GM10266 (cell line): ENCODE measurements at regions not wholly inside any gene's neighbourhood (a gene's known extent, or its start where the extent isn't known, plus 50 kb on each side); places are given as distances from the start of the nearest gene placed in this dataset.

Experiments used
- DNase-seq: peaks from one replicate; pipeline ENCODE4 v3.0.0; 2012; ENCODE audit errors: extremely low spot score
- TF ChIP-seq, protein P1 (sequence below): IDR thresholded peaks from 2 replicates; pipeline ENCODE4 v1.5.1; 2012; ENCODE audit warnings: mild to moderate bottlenecking, low read depth; ENCODE audit not compliant: control insufficient read depth, insufficient read depth; ENCODE audit errors: missing control alignments

DNA sequence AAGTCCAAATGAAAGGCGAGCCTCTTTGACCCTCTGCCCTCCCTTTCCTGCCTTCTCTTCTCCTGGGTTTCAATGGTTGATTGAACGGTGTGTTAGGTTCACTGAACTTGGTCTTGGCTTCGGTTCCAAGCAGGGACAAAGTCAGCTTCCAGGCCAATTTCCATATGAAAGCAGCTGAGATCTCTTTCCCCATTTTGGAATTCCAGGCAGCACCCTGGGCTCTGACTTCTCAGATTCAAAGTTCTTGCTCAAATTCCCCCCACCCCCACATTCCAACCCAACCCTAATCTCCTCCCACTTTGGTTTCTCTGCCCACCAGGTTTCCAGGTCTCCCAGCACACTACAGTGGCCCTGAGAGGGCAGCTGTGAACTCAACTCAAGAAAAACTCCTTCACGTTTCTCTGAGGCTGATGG, 231.0 kb downstream of the INSIG2 start:
- DNase-seq = no peak
- TF ChIP-seq, protein P1, sequence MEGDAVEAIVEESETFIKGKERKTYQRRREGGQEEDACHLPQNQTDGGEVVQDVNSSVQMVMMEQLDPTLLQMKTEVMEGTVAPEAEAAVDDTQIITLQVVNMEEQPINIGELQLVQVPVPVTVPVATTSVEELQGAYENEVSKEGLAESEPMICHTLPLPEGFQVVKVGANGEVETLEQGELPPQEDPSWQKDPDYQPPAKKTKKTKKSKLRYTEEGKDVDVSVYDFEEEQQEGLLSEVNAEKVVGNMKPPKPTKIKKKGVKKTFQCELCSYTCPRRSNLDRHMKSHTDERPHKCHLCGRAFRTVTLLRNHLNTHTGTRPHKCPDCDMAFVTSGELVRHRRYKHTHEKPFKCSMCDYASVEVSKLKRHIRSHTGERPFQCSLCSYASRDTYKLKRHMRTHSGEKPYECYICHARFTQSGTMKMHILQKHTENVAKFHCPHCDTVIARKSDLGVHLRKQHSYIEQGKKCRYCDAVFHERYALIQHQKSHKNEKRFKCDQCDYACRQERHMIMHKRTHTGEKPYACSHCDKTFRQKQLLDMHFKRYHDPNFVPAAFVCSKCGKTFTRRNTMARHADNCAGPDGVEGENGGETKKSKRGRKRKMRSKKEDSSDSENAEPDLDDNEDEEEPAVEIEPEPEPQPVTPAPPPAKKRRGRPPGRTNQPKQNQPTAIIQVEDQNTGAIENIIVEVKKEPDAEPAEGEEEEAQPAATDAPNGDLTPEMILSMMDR = no peak

- TF ChIP-seq, protein P1 = no peak
- no peak for DNase-seq
Observed at GRCh38 chr2:118315606-118316005, 227.3 kb downstream of the INSIG2 start.

- TF ChIP-seq, protein P1 = no peak
- no peak for DNase-seq
Observed at GRCh38 chr2:118312969-118313756, 224.9 kb downstream of the INSIG2 start.

GRCh38 chr2:118310681-118311429, 222.6 kb downstream of the INSIG2 start:
- peak; percentile 20 for DNase-seq
- TF ChIP-seq, protein P1 = no peak

GRCh38 chr2:118309946-118310680, 221.8 kb downstream of the INSIG2 start:
- DNase-seq = peak; percentile 31
- TF ChIP-seq, protein P1 = no peak

- DNase-seq = no peak
- TF ChIP-seq, protein P1 = no peak
Observed at GRCh38 chr2:118309257-118309945, 221.1 kb downstream of the INSIG2 start.
